ENCODE measurements at regions not wholly inside any gene's neighbourhood (a gene's known extent, or its start where the extent isn't known, plus 50 kb on each side); places are given as distances from the start of the nearest gene placed in this dataset.

DNA sequence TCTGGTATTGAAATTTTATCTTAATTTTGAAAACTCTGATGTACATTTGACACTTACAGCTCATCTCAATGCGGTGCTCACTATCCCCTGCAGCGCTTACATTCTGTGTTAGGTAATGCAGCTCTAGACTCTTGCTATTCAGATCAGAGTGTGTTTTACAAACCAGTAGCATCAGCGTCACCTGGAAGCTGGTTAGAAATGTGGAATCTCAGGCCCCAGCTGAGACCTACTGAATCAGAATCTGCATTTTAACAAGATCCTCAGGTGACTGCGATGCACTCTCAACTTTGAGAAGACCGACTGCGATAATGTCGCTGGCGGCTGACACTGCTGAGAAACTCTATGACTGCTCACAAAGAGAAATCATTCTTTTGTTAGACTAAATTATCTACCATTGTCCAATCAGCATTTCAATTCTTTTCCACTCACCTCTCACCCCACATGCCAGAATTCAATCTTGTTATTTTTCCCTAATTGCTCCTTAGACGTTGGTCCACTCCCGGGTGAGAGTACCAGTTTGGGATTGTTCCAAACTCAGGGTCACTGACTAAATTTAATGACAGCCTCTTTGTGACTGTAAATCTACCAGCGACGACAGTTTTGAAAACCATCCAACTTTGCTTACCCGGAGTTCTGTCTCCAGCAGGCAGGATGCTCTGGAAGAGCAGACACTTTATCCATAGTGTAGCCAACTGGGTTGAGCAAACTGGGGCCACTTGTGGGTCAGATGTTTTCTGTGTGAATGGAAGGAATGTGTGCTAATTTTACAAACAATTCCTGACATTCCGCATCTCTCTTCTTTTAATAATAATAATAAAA, 140.1 kb upstream of the BTBD3 start:
- TF ChIP-seq, protein P1, sequence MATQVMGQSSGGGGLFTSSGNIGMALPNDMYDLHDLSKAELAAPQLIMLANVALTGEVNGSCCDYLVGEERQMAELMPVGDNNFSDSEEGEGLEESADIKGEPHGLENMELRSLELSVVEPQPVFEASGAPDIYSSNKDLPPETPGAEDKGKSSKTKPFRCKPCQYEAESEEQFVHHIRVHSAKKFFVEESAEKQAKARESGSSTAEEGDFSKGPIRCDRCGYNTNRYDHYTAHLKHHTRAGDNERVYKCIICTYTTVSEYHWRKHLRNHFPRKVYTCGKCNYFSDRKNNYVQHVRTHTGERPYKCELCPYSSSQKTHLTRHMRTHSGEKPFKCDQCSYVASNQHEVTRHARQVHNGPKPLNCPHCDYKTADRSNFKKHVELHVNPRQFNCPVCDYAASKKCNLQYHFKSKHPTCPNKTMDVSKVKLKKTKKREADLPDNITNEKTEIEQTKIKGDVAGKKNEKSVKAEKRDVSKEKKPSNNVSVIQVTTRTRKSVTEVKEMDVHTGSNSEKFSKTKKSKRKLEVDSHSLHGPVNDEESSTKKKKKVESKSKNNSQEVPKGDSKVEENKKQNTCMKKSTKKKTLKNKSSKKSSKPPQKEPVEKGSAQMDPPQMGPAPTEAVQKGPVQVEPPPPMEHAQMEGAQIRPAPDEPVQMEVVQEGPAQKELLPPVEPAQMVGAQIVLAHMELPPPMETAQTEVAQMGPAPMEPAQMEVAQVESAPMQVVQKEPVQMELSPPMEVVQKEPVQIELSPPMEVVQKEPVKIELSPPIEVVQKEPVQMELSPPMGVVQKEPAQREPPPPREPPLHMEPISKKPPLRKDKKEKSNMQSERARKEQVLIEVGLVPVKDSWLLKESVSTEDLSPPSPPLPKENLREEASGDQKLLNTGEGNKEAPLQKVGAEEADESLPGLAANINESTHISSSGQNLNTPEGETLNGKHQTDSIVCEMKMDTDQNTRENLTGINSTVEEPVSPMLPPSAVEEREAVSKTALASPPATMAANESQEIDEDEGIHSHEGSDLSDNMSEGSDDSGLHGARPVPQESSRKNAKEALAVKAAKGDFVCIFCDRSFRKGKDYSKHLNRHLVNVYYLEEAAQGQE (IDR thresholded peaks at IDR 0.05; ENCODE audit: insufficient read depth in 1 of 2, low read depth in 2 of 2, low read length in 2 of 2), result no peak
- TF ChIP-seq SIN3A (IDR thresholded peaks at IDR 0.05; ENCODE audit: borderline replicate concordance, insufficient read depth, low read length) (no peak), POLR2AphosphoS5 (IDR thresholded peaks at IDR 0.05; ENCODE audit: low read depth, low read length) (no peak), TAF1 (IDR thresholded peaks at IDR 0.05; ENCODE audit: borderline replicate concordance, insufficient read depth, low read length) (no peak), FOXP2 (optimal IDR thresholded peaks at IDR 0.05; ENCODE audit: borderline replicate concordance, extremely low read depth, extremely low read length, insufficient read depth) (no peak)
